H1 (cell line): ENCODE measurements at regions not wholly inside any gene's neighbourhood (a gene's known extent, or its start where the extent isn't known, plus 50 kb on each side); places are given as distances from the start of the nearest gene placed in this dataset.

Experiments used
- CHD7 ChIP-seq: fragments of 300-600 bp; sonication (generic); IDR thresholded peaks from 2 replicates; pipeline ENCODE4 v1.7.1; 2012; ENCODE audit warnings: low read length, moderate library complexity, mild to moderate bottlenecking, inconsistent platforms; ENCODE audit not compliant: insufficient replicate concordance
- E2F6 ChIP-seq: IDR thresholded peaks from 2 replicates; pipeline ENCODE4 v1.6.1; 2012; ENCODE audit warnings: inconsistent platforms
- HDAC2 ChIP-seq, 2 experiments: fragments of 300-600 bp in 1 of 2; sonication (generic) in 1 of 2; IDR thresholded peaks; 2 replicates each; pipeline ENCODE4 v1.6.1; 2011 to 2012; ENCODE audit warnings: low read depth in 2 of 2, low read length in 2 of 2, mild to moderate bottlenecking in 2 of 2, moderate library complexity in 2 of 2, borderline replicate concordance in 1 of 2, inconsistent platforms in 1 of 2
- KDM1A ChIP-seq: fragments of 200-600, 300-600 bp; sonication (generic); IDR thresholded peaks from 2 replicates; pipeline ENCODE4 v1.7.1; 2016; ENCODE audit warnings: mild to moderate bottlenecking, low read length, borderline replicate concordance
- MAFK ChIP-seq: IDR thresholded peaks from 2 replicates; pipeline ENCODE4 v1.6.1; 2012; ENCODE audit warnings: low read depth, mild to moderate bottlenecking, improper control_type of control experiment, low read length
- POLR2AphosphoS5 ChIP-seq: IDR thresholded peaks from 2 replicates; pipeline ENCODE4 v1.6.1; 2011; ENCODE audit warnings: low read depth, low read length
- RFX5 ChIP-seq: IDR thresholded peaks from 2 replicates; pipeline ENCODE4 v1.6.1; 2011; ENCODE audit warnings: low read depth, low read length, improper control_type of control experiment, borderline replicate concordance
- SP2 ChIP-seq: IDR thresholded peaks from 2 replicates; pipeline ENCODE4 v1.6.1; 2012; ENCODE audit warnings: mild to moderate bottlenecking, low read length, inconsistent platforms
- TBP ChIP-seq: IDR thresholded peaks from 2 replicates; pipeline ENCODE4 v1.6.1; 2011; ENCODE audit warnings: low read depth, low read length, improper control_type of control experiment

- TF ChIP-seq SP2 (no peak), RFX5 (no peak), TBP (peak; percentile 68), MAFK (no peak), E2F6 (peak; percentile 53), KDM1A (0 out of 2 replicates have a peak, but pooled peaks have one; percentile 61), HDAC2 (IDR thresholded peaks at IDR 0.05; ENCODE audit: borderline replicate concordance in 1 of 2, low read depth in 2 of 2, low read length in 2 of 2) (0 out of 4 replicates have a peak, but pooled peaks of 1 of the 2 experiments have one; percentile 43), CHD7 (no peak), POLR2AphosphoS5 (no peak; the same call in 1 of the 2 replicates)
Observed at GRCh38 chr2:128736689-128737545, 418.2 kb upstream of the HS6ST1 start (continued).
